Hematopoietic multipotent progenitor cell treated with erythropoietin and hydrocortisone succinate and interleukin-3 and kit ligand, for 8 days (in vitro differentiated cells): ENCODE measurements at regions not wholly inside any gene's neighbourhood (a gene's known extent, or its start where the extent isn't known, plus 50 kb on each side); places are given as distances from the start of the nearest gene placed in this dataset.

ENCODE experiments used
- DNase-seq: peaks from one replicate; pipeline ENCODE4 v3.0.0-alpha.2; 2015

DNA sequence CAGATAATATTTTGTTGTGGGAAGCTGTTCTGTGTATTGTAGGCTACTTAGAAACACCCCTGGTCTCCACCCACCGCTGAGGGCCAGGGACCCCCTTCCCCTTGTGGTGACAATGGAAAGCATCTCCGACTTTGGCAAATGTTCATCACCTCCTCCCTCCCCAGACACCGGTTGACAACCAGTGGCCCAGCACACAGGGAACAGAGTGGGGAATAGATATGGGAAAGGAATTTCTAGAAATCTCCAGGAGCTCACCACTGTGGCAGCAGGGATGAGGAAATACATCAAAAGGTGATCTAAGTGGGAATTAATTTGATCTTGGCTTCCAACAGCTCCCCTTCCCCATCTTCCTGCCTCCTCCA lies 257.3 kb upstream of the FOXQ1 start:
- DNase-seq: no peak

DNA sequence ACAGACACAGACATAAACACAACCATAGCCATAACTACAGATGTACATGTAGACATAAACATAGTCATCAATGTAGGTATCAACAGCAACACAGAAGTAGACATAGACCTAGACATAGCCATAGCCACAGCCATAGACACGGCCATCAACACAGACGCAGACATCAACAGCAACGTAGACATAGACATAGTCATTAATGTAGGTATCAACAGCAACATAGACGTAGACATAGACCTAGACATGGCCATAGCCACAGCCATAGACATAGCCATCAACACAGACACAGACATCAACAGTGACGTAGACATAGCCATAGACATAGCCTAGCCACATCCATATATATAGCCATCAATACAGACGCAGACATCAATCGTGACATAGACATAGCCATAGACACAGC lies 258.3 kb upstream of the FOXQ1 start:
- no peak for DNase-seq

DNA sequence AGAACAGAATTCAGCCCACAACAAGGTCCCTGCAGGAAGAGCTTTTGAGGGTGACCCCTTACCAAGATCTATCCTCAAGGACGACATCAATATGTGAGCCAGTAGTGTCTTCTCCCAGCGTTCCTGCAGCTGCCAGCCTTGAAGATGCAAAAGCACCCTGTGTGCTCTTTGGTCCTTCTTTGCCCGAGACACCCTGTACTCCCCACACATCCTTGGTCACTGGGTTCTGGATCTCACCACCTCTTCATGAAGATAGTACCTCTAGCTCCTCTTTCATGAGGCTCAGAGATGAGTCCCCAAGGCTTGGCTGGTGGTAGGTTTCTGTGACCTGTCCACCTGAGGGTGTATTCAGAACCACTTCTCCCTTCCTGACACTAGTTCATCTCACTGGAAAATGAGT lies 259.6 kb upstream of the FOXQ1 start:
- no peak for DNase-seq

DNA sequence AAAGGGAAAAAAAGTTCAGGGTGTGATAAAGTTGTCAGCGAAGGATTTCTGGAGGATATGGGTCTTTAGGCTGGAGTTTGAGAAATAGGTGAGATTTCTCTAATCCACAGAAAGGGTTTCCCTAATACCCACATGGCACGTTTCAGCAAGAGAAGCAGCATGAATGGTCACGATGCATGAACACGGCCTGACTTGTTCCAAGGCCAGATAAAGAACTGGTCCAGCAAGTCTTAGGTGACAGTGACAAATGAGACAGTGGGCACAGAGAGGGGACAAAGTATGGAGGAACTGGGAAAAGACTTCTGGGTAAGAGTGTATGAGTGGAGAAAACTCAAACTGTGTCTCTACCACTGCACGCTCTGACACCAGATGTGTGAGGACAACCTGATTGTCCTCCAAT lies 262.0 kb upstream of the FOXQ1 start:
- DNase-seq: no peak

DNA sequence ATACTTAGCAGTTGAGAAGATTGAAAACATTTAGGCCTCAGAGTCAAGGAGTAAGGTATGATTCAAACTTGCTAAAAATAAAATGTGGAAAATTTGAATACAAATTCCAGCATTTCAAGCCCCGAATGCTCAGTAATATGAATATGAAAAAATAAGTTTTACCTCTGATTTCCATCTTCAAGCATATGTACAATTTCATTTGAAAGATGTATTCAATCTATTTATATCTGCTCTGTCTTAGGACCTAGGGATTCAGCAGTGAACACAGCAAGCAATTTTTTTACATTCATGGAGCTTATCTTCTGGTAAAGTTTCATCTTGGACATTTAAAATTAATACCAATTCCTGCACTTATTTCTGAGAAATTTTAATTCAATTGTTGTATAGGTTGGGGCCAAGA lies 262.7 kb upstream of the FOXQ1 start:
- DNase-seq: no peak

DNA sequence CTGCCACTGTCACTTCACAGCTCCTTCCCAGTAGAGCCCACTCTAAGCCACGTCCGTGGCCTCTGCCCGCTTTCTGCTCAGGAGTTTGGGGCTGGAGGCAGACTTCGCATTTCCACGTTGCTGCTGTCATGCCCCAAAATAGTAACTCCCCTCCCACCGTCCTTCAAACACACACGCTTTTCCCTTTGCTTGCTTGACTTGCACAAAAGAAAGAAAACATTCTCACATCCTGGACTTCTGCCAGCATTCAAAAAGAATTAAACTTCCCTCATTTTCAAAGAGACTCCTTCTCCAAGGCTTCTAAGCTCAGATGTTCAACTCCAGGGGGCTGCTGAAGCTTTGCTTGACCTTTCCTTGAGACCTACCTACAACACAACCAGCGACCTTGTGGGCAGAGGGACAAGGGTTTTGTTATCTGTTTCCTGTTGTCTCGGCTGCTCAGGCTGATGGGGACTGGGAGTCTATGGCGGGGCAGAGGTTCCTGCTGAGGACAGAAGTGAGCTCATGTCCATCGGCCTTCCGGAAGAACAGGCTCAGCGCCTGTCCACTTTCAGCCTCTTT lies 263.8 kb upstream of the FOXQ1 start:
- no peak for DNase-seq

DNA sequence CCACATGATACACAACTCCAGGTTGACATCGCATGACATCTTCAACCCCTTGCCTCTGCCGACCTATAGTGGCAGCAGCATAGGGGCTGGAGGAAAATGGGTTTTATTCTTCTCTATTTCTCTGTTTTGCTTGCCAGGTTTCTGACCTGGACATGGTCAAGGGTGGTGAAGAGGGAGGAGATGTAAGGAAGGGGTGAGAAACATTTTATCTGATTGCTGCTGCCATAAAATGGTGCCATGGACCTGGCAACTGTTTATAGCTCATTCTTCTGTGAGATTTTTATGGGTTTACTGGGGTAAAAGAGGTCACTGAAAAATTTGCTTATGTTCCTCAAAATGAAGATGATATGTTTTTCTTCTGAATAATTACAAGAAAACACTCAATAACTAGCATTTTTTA lies 266.7 kb upstream of the FOXQ1 start:
- DNase-seq: no peak

DNA sequence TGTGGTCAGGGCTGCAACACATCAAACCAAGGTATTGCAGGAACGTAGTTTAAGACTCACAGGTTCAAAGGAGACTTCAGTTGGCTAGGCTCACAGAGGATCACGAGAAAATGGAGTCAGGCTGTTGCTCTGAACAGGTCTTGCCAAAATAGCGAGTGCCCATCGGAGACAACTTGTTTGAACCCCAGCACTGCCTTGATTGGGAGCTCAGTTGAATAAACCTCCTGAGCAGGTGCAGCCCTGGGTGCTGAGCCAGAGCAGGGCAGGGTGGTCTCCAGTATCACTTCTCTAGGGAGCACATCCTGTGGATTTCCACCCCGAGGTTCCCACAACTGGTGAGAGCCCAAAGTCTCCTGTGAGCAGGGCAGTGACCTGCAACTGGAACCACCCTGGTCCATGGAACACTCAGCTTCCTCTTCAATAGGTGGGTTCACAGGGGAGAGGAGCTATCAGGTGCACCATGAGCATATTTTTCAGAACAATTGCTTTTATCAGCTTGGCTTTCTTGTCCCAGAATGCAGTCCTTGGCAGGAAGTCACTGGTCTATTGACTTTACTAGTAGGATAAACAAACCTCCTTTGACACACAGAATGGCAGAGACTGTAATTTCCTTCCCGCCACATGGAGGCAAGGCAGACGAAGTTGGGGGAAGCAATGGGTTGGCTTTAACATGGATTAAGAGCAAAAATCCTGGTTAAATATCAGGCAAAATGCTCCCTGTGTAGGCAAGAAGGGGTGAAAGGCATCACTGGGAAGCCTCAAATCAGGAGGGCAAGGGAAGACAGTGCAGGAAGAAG lies 267.7 kb upstream of the FOXQ1 start:
- no peak for DNase-seq

DNA sequence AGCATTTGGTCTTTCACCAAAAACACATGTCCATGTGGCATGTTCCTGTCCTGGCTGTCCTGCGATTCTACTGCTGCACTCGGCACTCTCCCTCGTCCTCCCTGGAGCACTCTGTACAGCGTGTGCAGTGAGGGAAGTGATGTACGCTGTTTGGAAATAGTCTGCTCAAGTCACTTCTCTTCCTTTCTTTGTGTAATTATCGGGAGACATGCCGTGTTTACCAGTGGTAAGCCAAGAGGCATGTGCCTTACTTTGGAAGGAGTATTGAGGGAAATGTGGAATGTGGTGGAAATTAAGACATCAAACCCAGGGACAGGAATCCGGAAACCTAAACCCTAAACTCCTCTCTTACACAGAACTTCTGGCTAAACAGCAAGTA lies 268.5 kb upstream of the FOXQ1 start:
- DNase-seq: no peak

DNA sequence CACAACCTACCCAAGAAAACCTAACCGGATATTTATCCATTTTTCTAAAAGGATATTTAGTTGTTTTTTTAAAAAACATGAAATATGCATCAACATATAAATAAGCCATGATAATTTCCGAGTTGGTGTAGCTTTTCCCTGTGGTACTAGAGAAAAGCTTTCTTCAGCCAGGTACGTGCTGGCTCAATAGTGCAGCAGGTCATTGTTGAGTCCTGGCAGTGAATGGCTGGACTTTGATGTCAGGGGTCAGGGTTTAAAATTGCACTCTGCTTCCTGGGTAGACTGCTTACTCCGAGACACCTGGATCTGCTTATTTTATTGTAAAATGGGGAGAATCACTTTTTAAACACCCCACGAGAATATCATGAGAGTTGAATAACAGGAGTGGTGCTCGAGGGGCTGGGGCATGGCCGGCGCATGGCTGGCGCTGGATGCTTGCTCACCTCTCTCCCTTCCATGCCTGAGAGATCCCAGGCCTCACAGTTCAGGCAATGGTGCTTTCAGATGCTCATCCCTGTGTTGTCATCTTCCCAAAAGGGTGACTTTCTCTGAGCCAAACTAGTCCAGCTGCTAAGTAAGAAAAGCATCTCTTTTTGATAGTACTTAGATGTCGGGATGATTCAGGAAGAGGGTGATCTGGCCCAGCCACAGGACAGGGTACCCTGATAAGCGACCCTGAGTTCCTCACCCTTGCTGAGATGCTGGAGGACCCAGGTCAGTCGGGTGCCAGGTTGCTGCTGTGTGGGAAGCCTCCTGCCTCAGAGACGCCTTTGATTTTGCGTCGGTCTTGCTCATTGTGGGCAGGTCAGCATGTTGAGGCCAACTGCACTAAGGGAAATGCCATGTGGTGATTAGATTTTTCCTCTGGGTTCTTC lies 269.1 kb upstream of the FOXQ1 start:
- no peak for DNase-seq

DNA sequence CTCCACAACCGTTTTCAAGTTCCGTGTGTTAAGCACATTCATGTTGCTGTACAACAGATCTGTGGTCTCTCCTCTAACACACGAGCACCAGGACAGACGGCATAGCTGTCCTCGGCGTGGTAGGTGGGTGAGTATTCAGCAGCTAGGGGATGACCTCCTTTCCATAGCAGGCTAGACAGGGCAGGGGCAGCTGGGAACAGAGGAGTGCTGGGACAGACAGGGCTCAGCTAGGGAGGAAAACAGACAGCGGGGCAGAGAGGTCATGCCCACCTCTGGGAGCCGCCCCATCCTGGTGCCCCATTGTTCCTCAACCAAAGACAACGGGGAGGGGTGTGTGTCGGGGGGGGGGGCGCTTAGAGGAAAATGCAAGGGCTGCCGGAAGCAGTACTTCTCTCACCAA lies 271.5 kb upstream of the FOXQ1 start:
- DNase-seq: no peak

DNA sequence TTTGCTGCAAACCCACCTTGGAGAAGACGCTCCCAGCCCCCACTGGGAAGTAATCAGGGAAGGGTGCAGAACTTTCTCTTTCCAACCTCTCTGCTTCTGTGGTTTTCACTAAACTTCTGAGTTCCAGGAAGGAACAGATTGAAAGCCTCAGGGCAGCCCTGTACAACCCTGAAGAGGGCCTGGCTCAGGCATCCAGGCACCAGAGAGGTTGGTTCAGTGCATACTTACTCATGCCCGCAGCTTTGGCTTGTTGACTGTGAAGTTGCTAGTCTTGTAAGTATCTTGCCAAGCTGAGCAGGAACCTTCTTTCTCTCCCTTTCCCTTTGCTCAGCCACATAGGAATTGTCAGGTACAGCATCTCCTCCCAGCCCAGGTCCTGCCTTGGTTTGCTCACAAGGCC lies 272.2 kb upstream of the FOXQ1 start:
- no peak for DNase-seq

DNA sequence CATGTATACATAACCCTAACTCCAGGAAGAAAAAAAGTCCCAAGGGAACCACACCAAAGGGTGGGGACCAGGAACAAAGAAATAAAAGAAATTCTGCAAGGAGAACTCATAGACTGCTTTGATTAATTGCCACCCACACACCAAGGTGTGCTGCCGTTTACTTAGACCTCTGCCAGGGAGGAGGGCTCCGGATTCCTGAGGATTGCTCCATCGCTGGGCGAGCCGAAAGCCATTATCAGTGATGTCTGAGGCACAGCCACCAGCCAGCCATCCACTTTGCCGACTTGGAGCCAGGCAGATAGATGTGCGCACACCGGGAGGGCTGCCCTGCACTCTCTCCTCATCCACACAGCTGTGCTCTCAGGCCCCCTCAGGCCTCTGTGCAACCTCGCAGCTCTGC lies 272.7 kb upstream of the FOXQ1 start:
- DNase-seq: no peak

DNA sequence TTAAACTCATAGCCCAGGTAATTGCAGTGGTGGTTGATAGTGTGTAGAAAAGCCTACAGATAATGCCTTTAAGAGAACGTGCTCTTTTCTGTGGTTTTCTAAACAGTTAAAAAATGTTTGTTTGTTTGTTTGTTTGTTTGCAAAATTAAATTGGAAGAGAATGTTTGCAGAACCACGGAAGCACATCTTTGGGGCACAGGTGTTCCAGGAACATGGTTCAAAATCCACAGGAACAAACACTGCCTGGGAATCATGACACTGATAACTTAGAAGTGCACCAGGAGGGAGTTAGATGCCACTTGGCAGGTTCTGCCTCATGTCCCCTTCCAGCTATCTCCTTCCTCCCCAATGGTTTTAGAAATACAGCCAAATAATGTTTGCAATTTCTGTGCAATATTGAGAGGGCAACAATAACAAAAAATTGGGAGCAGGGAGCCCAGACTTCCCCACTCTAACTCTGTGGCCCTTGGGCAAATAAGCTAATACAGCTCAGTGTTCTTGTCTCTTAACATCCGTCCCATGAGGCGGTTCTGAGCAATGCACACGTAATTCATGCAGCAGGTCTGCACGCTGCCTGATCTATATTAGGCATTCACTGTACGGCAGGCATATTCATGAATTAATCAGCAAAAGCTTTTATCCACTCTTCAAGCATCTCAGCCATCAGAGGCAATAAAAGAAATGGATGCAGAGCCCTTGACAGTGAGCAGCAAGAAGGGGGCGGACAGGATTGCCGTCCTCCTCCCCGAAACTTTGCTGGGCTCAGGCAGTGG lies 274.3 kb upstream of the FOXQ1 start:
- DNase-seq: no peak

DNA sequence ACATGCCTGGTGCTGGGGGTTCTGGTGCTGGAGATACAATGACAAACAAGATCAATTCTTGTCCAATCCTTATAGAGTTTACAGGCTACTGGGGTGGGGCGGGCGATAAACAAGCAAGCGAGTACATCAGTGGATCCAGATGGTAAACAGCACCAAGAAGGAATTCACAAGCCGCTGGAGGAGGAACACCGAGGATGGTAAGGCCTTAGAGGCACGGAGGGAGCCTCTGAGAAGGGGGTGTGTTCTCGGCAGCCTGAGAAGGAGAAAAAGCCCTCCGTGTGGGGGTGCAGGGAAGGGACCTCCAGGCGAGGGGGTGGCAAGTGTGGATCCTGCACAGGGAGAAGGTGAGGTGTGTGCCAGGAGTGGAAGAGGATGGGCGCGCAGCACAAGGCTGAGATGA lies 276.5 kb upstream of the FOXQ1 start:
- no peak for DNase-seq

DNA sequence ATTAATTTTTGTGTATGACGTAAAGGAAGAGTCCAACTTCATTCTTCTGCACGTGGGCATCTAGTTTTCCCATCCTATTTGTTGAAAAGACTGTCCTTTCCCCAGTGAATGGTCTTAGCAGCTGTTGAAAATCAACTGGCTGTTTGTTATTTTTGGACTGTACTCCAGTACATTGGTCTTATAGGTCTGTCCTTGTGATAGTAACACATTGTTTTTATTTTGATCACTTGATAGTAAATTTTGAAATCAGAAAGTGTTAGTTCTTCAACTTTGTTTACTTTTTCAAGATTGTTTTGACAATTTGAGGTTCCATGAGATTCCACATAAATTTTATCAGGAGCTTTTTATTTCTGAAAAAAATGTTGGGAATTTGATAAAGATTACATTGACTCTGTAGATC lies 280.2 kb upstream of the FOXQ1 start:
- DNase-seq: no peak

DNA sequence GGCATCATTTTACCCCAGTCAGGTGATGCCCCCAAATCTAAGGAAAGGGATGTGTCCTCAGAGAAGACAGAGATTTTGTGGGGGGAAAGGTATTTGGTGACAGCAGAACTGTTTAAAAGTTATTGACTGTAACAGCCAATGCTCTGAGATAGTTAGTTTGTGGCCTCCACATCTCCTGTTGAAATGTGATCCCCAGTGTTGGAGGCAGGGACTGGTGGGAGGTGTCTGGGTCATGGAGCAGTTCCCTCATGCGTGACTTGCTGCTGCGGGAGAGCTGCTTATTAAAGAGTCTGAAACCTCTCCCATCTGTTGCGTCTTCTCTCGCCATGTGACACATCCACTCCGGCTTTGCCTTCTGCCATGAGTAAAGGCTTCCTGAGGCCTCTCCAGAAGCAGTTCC lies 282.8 kb upstream of the FOXQ1 start:
- DNase-seq: no peak

DNA sequence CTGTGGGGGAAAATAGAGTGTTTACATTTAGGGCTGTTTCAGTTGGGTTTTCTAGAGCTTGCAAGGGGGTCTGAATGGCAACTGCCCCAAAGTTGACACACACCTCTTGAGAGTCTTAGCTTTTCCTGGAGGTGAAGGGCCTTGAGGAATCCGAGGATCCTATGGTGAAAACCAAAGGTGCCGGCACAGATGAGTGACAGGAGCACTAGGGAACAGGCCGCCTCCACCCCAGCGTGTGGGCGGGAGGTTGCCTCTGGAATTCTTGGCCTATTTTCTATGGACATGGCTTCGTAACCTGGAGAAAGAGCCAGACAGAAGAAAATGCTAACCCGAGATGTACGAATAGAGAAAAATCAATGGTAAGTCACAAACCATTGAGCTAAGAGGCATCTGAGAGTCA lies 283.2 kb upstream of the FOXQ1 start:
- DNase-seq: no peak

DNA sequence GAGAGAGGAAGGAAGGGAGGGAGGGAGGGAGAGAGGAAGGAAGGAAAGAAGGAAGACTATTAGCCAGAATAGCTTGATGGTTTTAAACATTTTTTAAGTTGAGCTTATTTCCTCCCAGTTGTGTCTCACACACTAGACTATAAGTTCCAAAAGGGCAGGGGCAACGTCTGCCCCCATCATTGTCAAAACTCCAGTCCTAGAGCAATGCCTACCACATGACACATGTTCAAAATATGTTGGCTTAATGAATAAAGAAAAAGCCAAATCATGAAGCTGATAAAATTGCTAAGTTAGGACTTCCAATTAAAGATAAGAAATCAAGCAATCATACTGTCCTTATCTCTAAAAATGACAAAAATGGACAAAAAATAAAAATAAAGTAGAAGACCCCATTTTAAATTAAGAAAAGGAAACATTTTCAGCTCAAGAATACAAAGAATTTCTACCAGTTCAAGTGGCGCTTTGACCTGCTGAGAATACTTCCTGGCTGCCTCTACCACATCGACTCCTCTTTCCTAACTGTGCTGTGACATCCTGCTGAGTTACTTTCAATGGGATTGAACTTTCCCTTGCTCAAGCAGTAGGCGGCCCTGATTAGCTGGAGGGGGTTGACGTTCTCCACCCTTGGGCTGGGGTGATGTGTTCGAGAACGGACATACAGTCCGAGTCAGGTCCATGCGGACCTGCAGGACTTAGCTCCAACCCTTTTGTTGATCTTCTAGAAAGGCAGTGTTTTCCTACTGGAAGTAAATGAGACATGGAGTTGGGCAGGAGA lies 283.9 kb upstream of the FOXQ1 start:
- no peak for DNase-seq

DNA sequence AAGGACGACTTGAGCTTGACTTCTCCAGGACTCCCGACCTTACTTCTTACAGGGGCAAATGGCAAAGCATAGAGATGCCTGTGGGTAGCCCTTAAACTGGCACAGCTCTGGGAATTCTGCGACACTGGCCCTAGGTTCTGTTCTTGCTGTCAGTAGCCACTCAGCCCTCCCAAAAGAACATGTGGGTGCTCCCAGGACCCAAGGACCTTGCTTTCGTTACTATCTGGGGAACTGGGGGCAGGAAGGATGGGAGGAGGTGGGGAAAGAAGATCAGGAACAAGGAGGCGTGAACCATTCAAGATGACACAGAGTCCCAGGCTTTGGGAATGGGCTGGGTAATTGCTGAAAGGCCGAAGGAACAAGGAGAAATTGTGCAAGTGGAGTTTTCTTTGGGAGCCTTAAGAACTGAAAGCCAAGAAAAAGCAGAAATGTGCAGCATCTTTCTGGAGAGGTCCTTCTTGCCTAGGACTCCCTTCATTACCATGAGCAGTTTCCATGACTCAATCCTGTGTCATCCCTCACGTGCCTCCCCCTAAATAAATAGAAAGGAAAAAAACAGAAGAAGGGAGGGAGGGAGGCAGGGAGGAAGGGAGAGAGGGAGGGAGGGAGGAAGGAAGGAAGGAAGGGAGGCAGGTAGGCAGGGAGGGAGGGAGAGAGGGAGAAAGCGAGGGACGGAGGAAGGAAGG lies 284.6 kb upstream of the FOXQ1 start:
- DNase-seq: no peak

DNA sequence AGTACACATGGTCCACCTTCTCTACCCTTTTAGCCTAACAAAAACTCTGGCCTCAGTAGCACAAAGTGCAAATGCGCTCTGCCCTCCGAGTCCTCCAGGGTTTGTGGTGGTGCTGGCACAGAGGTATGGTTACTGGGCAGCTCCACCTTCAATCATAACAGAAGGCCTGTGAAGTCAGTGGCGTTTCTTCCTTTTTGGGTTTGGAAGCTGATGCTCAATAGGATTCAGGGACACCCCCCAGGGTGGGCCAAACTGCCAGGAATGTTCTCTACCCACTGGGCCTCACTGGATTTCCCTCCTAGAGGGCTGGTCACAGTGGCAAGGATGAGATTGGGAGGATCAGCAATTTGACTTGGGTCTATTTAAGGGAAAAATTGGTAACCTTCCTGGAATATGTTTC lies 286.1 kb upstream of the FOXQ1 start:
- no peak for DNase-seq

DNA sequence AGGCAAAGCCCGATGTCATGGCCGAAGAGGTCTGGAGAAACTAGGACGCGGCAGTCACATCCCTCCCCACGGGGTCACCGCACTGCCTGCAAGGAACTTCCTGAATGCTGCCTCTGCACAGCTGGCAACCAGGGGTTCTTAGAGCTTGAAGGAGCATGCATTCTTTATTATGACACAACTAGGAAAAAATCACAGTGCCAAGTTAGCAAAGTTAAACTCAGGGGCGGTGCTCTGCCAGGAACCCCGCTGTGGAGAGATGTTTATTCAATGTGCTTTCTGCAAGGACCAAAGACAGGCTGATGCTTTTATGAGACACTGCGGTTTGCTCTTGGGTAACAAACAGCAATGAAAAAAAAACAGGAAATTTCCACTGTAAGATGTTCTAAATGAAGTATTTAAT lies 287.3 kb upstream of the FOXQ1 start:
- DNase-seq: no peak
